Heart right ventricle (tissue), 16 donors: ENCODE measurements at regions not wholly inside any gene's neighbourhood (a gene's known extent, or its start where the extent isn't known, plus 50 kb on each side); places are given as distances from the start of the nearest gene placed in this dataset.
A peak's percentile ranks its signal among the peaks of the same experiment; 100 is the strongest.

ENCODE experiments used
- ATAC-seq, 8 donors: fragments of 200-7000 bp; cut with Tn5 transposase; one replicate each; pipeline ENCODE4 v1.9.1; 2020; ENCODE audit warnings: mild to moderate bottlenecking in 8 of 8, moderate library complexity in 8 of 8, moderate number of reproducible peaks in 1 of 8
- DNase-seq, 2 donors: peaks; one replicate each; pipeline ENCODE4 v3.0.0-alpha.2; 2020
- H3K27ac ChIP-seq, 10 donors: fragments of 200-600 bp; sonication (generic) in 2 of 10; one replicate each; pipeline versions ENCODE4 v1.5.0 to v1.8.0; 2020 to 2022; ENCODE audit warnings: mild to moderate bottlenecking in 3 of 10
- H3K27me3 ChIP-seq, 7 donors: fragments of 200-600 bp; one replicate each; pipeline ENCODE4 v1.8.0; 2021 to 2022; ENCODE audit warnings: mild to moderate bottlenecking in 2 of 7
- H3K36me3 ChIP-seq, 9 donors: fragments of 200-600 bp; sonication (generic) in 1 of 9; one replicate each; pipeline versions ENCODE4 v1.5.0 to v1.8.0; 2020 to 2022; ENCODE audit warnings: mild to moderate bottlenecking in 2 of 9
- H3K4me1 ChIP-seq, 9 donors: fragments of 200-600 bp; sonication (generic) in 1 of 9; one replicate each; pipeline versions ENCODE4 v1.5.0 to v1.8.0; 2020 to 2022; ENCODE audit warnings: mild to moderate bottlenecking in 4 of 9
- H3K4me3 ChIP-seq, 10 donors: fragments of 200-600 bp; sonication (generic) in 2 of 10; one replicate each; pipeline versions ENCODE4 v1.5.0 to v1.8.0; 2020 to 2022; ENCODE audit warnings: mild to moderate bottlenecking in 7 of 10, moderate library complexity in 2 of 10
- H3K9me3 ChIP-seq, 11 donors: fragments of 200-600 bp in 10 of 11; sonication (generic) in 2 of 11; one replicate each; pipeline versions ENCODE4 v1.5.0 to v1.8.0; 2013 to 2022; ENCODE audit warnings: mild to moderate bottlenecking in 2 of 11, control low read depth in 1 of 11, moderate library complexity in 1 of 11
- WGBS, 2 donors: extraction: QIAGEN DNeasy Blood & Tissue Kit; methylation state at CpG; one replicate each; pipeline ENCODE4 v1.1.7; 2013; ENCODE audit warnings: inconsistent platforms in 1 of 2; 5-methylcytosine and 5-hydroxymethylcytosine counted together
- intact Hi-C, 10 donors: fragments of 100-400 bp; cut with DNase I; formaldehyde crosslinking; loops; one replicate each; pipeline versions ENCODE4 v1.11.1 to v1.14.2; 2022
- TF ChIP-seq, protein P1 (sequence below), 9 donors: fragments of 200-600 bp; sonication (generic) in 2 of 9; IDR thresholded peaks; one replicate each; pipeline versions ENCODE4 v1.5.0 to v1.8.0; 2021 to 2022; ENCODE audit warnings: antibody characterized with exemption in 9 of 9, mild to moderate bottlenecking in 5 of 9, moderate library complexity in 1 of 9
- donor health status: Arrhythmogenic right ventricular cardiomyopathy.
- donor health status: ischemic (EF 13 %, LVEDD 7.1; RV severe dilation, severe dysfunction).
- donor health status: healthy with polysubstance abuse.
- donor health status: DM: no; HTN: yes; CAD: no.
- donor health status: DM: no; HTN: no; CAD: no.
- donor health status: ischemic (EF 25% LVEDD 6.9; RV normal size, moderate dysfunction).
- donor health status: ischemic (EF 25% LVEDD 5.7; RV mildly dilated, moderate dysfunction).
- donor health status: healthy.
- donor health status: DM: yes; HTN: yes; CAD: no.
- donor health status: Ischemic cardiomyopathy.
- donor health status: ischemic (EF 35%, LVEDD 5.7; RV mildly dilated, moderate dysfunction).
- donor health status: nonischemic (EF 11% LVEDD 7.7; RV severe dilation, severe dysfunction).
- donor health status: DM: yes; HTN: yes; CAD: no.
- donor health status: PGD.
- donor health status: ischemic (EF 29% LVEDD 5.4; RV normal size, mild dysfunction).
- donor health status: nonischemic (EF 23%, LVEDD 6.1; RV moderate dilation, normal function).

DNA sequence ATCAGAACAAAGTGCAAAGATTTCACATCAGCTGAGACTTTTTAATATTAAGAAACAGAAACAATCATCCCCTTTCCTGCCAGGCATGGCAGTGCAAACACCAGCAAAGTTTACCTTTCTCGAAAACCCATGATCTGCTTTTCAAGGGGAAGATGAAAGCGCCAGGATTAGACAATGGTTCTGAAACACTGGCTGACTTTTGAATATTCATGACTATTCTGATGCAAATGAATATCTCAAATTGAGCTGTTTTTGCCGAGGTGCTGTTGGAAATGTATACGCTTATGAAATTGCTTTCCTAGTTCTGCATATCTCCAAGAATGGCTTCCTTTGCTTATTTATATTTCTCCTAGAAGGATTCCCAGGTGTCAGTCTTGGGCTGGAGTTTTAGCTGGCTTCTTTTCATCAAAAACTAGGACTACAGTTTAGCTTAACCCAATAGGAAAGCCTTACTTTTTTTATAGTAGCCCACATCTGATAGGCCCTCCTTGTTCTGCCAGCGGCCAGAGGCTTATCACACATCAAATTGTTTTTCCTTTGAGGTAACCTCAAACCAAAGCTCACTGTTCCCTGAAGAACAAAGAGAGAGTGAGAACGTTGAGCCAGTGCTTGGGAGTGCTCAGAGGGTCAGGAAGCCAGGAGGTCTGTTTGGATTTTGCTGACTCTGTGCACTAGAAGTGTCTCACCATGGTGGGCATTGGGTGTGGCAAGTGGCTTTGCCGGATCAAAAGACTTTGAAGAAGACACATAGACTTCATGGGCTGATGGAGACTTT lies 74.0 kb upstream of the PLCL2 start:
- intact Hi-C loops, result no loop called here
- H3K27ac ChIP-seq, result no peak overlapping the region
- no peak overlapping the region for H3K4me3 ChIP-seq
- TF ChIP-seq, protein P1, sequence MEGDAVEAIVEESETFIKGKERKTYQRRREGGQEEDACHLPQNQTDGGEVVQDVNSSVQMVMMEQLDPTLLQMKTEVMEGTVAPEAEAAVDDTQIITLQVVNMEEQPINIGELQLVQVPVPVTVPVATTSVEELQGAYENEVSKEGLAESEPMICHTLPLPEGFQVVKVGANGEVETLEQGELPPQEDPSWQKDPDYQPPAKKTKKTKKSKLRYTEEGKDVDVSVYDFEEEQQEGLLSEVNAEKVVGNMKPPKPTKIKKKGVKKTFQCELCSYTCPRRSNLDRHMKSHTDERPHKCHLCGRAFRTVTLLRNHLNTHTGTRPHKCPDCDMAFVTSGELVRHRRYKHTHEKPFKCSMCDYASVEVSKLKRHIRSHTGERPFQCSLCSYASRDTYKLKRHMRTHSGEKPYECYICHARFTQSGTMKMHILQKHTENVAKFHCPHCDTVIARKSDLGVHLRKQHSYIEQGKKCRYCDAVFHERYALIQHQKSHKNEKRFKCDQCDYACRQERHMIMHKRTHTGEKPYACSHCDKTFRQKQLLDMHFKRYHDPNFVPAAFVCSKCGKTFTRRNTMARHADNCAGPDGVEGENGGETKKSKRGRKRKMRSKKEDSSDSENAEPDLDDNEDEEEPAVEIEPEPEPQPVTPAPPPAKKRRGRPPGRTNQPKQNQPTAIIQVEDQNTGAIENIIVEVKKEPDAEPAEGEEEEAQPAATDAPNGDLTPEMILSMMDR (IDR thresholded peaks at IDR 0.05), result no peak
- H3K4me1 ChIP-seq, result peaks cover 0 to 23% (median 8%) of the 10 kb centered on the region in 9 donors
- H3K27me3 ChIP-seq, result no peaks in the 10 kb centered on the region
- no peaks in the 10 kb centered on the region for H3K36me3 ChIP-seq
- DNase-seq (no peak), ATAC-seq (no peak)
- 77 to 78% methylated on average over 7 of the region's 7 CpGs for WGBS, 2 donors
- H3K9me3 ChIP-seq, result no peaks in the 10 kb centered on the region

DNA sequence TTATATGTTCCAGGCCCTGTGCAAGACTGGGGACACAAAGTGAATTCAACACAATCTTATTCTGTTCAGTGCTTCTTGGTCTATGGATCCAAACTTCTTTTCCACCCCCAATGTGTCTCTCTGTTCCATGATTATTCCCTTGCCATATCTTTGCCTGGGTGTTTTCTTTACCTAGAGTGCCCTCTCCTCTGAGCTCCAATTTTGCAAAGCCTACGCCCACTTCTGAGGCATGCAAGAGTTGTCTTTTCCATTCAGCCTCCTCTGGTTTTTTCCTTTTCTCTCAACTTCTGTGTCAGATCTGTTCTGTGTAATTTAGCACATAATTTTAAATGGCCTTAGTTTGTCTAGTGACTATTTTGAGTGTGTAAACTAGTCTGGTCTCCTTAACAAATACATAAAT lies 72.8 kb upstream of the PLCL2 start:
- H3K4me1 ChIP-seq, result peaks cover 0 to 21% (median 6%) of the 10 kb centered on the region in 9 donors
- TF ChIP-seq, protein P1 (IDR thresholded peaks at IDR 0.05), result no peak
- H3K36me3 ChIP-seq, result no peaks in the 10 kb centered on the region
- ATAC-seq, result no peak
- no peaks in the 10 kb centered on the region for H3K27me3 ChIP-seq
- WGBS, 2 donors, result 96% methylated on average over 1 of the region's 1 CpG
- H3K9me3 ChIP-seq, result no peaks in the 10 kb centered on the region
- no peak overlapping the region for H3K27ac ChIP-seq
- H3K4me3 ChIP-seq, result no peak overlapping the region
- intact Hi-C loops, result no loop called here
- no peak for DNase-seq

DNA sequence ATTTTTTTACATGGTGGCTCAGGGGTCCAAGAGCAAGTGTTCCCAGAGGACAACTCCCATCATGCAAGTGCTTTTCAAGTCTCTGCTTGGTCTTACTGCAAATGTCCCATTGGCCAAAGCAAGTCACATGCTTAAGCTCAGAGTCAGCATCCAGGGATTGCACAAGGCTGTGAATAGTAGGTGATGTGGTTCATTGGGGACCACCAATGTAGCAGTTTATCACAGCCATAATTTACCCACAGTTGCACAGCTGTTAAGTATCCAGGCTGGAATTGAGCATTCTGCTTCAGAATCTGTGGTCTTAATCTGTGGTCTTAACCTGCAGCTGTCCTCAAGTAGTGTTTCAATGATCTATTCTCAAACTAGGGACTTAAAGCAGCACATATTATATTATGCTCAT lies 71.4 kb upstream of the PLCL2 start:
- intact Hi-C loops, result no loop called here
- no peaks in the 10 kb centered on the region for H3K36me3 ChIP-seq

DNA sequence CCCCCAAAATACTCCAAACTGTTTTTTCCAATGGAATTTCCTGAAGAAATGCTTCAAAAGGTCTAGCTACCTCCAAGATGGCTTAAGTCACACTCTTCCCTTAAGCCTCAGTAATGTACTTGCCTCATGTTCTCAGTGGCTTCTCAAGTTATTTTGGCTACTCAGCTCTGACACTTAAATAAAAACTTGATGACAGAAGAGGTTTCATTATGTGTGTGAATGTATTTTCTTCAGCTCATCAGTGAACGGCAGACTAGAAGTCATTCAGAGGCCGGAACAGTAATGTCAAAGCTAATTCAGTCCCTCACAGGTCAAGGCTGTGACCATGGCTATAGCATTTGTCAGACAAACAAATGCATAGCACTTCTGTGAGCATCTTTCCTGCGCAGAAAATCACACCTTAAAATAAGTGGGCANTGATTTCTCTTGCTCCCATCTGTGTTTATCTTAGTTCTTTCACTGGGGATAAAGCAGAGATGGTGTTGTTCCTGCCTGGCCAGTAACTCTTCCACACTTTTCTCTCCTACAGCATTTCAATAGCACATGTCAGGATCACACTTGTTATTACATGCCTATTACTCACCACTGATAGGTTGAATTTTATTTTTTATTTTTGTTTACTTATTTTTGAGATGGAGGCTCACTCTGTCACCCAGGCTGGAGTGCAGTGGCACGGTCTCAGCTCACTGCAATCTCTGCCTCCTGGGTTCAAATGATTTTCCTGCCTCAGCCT lies 68.5 kb upstream of the PLCL2 start:
- H3K9me3 ChIP-seq, result peaks cover 0 to 8% (median 0%) of the 10 kb centered on the region in 11 donors
- 74 to 75% methylated on average over 4 of the region's 4 CpGs for WGBS, 2 donors
- TF ChIP-seq, protein P1 (IDR thresholded peaks at IDR 0.05), result no peak
- no peaks in the 10 kb centered on the region for H3K27me3 ChIP-seq
- ATAC-seq (peak in 3 of 8 donors; percentile 46 to 66 (median 55)), DNase-seq (no peak)
- intact Hi-C loops, result no loop called here
- H3K4me3 ChIP-seq, result no peak overlapping the region
- peaks cover 0 to 4% (median 0%) of the 10 kb centered on the region in 9 donors for H3K4me1 ChIP-seq
- no peaks in the 10 kb centered on the region for H3K36me3 ChIP-seq
- no peak overlapping the region for H3K27ac ChIP-seq

More for the DNA sequence above, 71.4 kb upstream of the PLCL2 start:
- Histone ChIP-seq H3K4me1 (peaks cover 0 to 10% (median 0%) of the 10 kb centered on the region in 9 donors), H3K9me3 (no peaks in the 10 kb centered on the region), H3K27me3 (no peaks in the 10 kb centered on the region), H3K4me3 (no peak overlapping the region), H3K27ac (no peak overlapping the region)
- TF ChIP-seq, protein P1 (IDR thresholded peaks at IDR 0.05), result no peak
- no peak for DNase-seq
- no peak for ATAC-seq
